HG03460 (cell line): ENCODE measurements at regions not wholly inside any gene's neighbourhood (a gene's known extent, or its start where the extent isn't known, plus 50 kb on each side); places are given as distances from the start of the nearest gene placed in this dataset.
"Not testable (repeated sequence)": the region's sequence is repeated elsewhere in the genome, so short reads cannot be mapped to it uniquely, and the experiment has no call there.

Source experiments
- ATAC-seq: cut with Tn5 transposase; IDR thresholded peaks from one replicate; pipeline ENCODE4 v1.9.1; 2021; ENCODE audit not compliant: unreplicated experiment

GRCh38 chr2:187679454-187679853 lies 125.2 kb upstream of the TFPI start:
- ATAC-seq, result no peak

GRCh38 chr2:187684174-187684573 lies 129.9 kb upstream of the TFPI start:
- no peak for ATAC-seq

GRCh38 chr2:187686416-187687024 lies 132.3 kb upstream of the TFPI start:
- ATAC-seq, result no peak

- ATAC-seq, result no peak
Observed at GRCh38 chr2:187687585-187687984, 133.3 kb upstream of the TFPI start.

GRCh38 chr2:187689372-187689771 lies 135.1 kb upstream of the TFPI start:
- ATAC-seq, result no peak

- ATAC-seq, result no peak
Observed at GRCh38 chr2:187693923-187694322, 139.7 kb upstream of the TFPI start.

- ATAC-seq, result not testable (repeated sequence)
Observed at GRCh38 chr2:187696644-187697043, 142.4 kb upstream of the TFPI start.

GRCh38 chr2:187698374-187699110 lies 144.3 kb upstream of the TFPI start:
- ATAC-seq, result no peak

- ATAC-seq, result no peak
Observed at GRCh38 chr2:187702157-187702556, 147.9 kb upstream of the TFPI start.

GRCh38 chr2:187708272-187708671 lies 154.0 kb upstream of the TFPI start:
- no peak for ATAC-seq

GRCh38 chr2:187709065-187709464 lies 154.8 kb upstream of the TFPI start:
- ATAC-seq, result no peak

- no peak for ATAC-seq
Observed at GRCh38 chr2:187710791-187711521, 156.7 kb upstream of the TFPI start.

GRCh38 chr2:187715590-187715989 lies 161.4 kb upstream of the TFPI start:
- ATAC-seq, result no peak

GRCh38 chr2:187716301-187716700 lies 162.1 kb upstream of the TFPI start:
- ATAC-seq, result no peak

- no peak for ATAC-seq
Observed at GRCh38 chr2:187718092-187718491, 163.9 kb upstream of the TFPI start.

- ATAC-seq, result no peak
Observed at GRCh38 chr2:187719510-187719909, 165.3 kb upstream of the TFPI start.

GRCh38 chr2:187748958-187749357 lies 194.7 kb upstream of the TFPI start:
- ATAC-seq, result no peak

GRCh38 chr2:187749804-187750431 lies 195.7 kb upstream of the TFPI start:
- no peak for ATAC-seq

GRCh38 chr2:187768995-187769394 lies 214.8 kb upstream of the TFPI start:
- no peak for ATAC-seq

- no peak for ATAC-seq
Observed at GRCh38 chr2:187769437-187769836, 215.2 kb upstream of the TFPI start.

- ATAC-seq, result no peak
Observed at GRCh38 chr2:187774551-187775071, 220.4 kb upstream of the TFPI start.
